H1 (cell line): ENCODE measurements at regions not wholly inside any gene's neighbourhood (a gene's known extent, or its start where the extent isn't known, plus 50 kb on each side); places are given as distances from the start of the nearest gene placed in this dataset.

Experiments used
- CTCF ChIA-PET: fragments of 300-600 bp; sonication (Branson Sonifier 250); formaldehyde crosslinking; loops from one replicate; lab custom pipeline; 2021; ENCODE audit not compliant: partially characterized antibody; lab: Charles Lee
- POLR2A ChIA-PET: fragments of 300-600 bp; sonication (Branson Sonifier 250); formaldehyde crosslinking; loops from one replicate; lab custom pipeline; 2021; ENCODE audit warnings: inconsistent platforms; ENCODE audit not compliant: partially characterized antibody; lab: Charles Lee
- DNase-seq, 2 experiments: peaks; one replicate each; pipeline versions ENCODE4 v3.0.0 to v3.0.0-alpha.2; 2010 to 2022; ENCODE audit warnings: low spot score in 2 of 2, low read depth in 1 of 2, mixed read lengths in 1 of 2
- FAIRE-seq: peaks from 2 replicates; lab custom pipeline; 2011; peaks lifted over from hg19 to GRCh38; lab: Jason Lieb, UNC
- H2AFZ ChIP-seq: 2 replicates; pipeline ENCODE4 v1.8.1; 2012; ENCODE audit warnings: low read length, inconsistent platforms
- H2AK5ac ChIP-seq: 2 replicates; pipeline ENCODE4 v1.6.1; 2013; ENCODE audit warnings: low read depth, low read length
- H2BK120ac ChIP-seq: replicated peaks from 2 replicates; pipeline ENCODE3; 2013; ENCODE audit warnings: low read depth, low read length, inconsistent platforms
- H2BK12ac ChIP-seq: 2 replicates; pipeline ENCODE4 v1.6.1; 2013; ENCODE audit warnings: low read depth, low read length
- H2BK15ac ChIP-seq: 2 replicates; pipeline ENCODE4 v1.6.1; 2013; ENCODE audit warnings: low read length
- H2BK20ac ChIP-seq: 2 replicates; pipeline ENCODE4 v1.6.1; 2013; ENCODE audit warnings: low read length
- H2BK5ac ChIP-seq: 2 replicates; pipeline ENCODE4 v1.6.1; 2013; ENCODE audit warnings: low read depth, low read length
- H3K14ac ChIP-seq: 2 replicates; pipeline ENCODE4 v1.6.1; 2013; ENCODE audit warnings: inconsistent platforms; ENCODE audit not compliant: insufficient read length
- H3K18ac ChIP-seq: 2 replicates; pipeline ENCODE4 v1.6.1; 2013; ENCODE audit warnings: low read length; ENCODE audit errors: extremely low read depth
- H3K23ac ChIP-seq: 2 replicates; pipeline ENCODE4 v1.6.1; 2013; ENCODE audit warnings: inconsistent platforms; ENCODE audit not compliant: insufficient read length
- H3K23me2 ChIP-seq: 2 replicates; pipeline ENCODE4 v1.6.1; 2013; ENCODE audit warnings: low read depth, low read length
- H3K27ac ChIP-seq: 2 replicates; pipeline ENCODE4 v1.6.1; 2011; ENCODE audit warnings: low read depth, low read length, inconsistent platforms
- H3K27me3 ChIP-seq, 4 experiments: replicated peaks in 1 of 4; 1 replicate in 1 of 4; 2 replicates in 3 of 4; pipeline versions ENCODE4 v1.6.1 to v1.8.1; 2011 to 2013; ENCODE audit warnings: low read length in 3 of 4, mild to moderate bottlenecking in 3 of 4, inconsistent platforms in 2 of 4, mixed read lengths in 2 of 4, moderate library complexity in 1 of 4; ENCODE audit not compliant: control insufficient read depth in 3 of 4, insufficient read depth in 3 of 4; ENCODE audit errors: extremely low read depth in 1 of 4
- H3K36me3 ChIP-seq, 4 experiments: 2 replicates each; pipeline versions ENCODE4 v1.6.1 to v1.8.1; 2011 to 2013; ENCODE audit warnings: mild to moderate bottlenecking in 4 of 4, low read length in 3 of 4, moderate library complexity in 2 of 4, control low read depth in 1 of 4, inconsistent platforms in 1 of 4; ENCODE audit not compliant: insufficient read depth in 4 of 4, control insufficient read depth in 2 of 4
- H3K4ac ChIP-seq: replicated peaks from 2 replicates; pipeline ENCODE3; 2013; ENCODE audit warnings: low read length, low read depth, mixed read lengths, inconsistent platforms; ENCODE audit not compliant: insufficient read length
- H3K4me1 ChIP-seq, 4 experiments: replicated peaks in 1 of 4; 1 replicate in 1 of 4; 2 replicates in 3 of 4; pipeline versions ENCODE4 v1.6.1 to v1.8.1; 2011 to 2013; ENCODE audit warnings: low read length in 3 of 4, inconsistent platforms in 2 of 4, mixed read lengths in 1 of 4; ENCODE audit not compliant: insufficient read depth in 4 of 4, control insufficient read depth in 3 of 4
- H3K4me2 ChIP-seq, 2 experiments: 2 replicates each; pipeline versions ENCODE4 v1.6.1 to v1.8.1; 2011 to 2013; ENCODE audit warnings: low read depth in 2 of 2, low read length in 2 of 2, control low read depth in 1 of 2, inconsistent platforms in 1 of 2, mild to moderate bottlenecking in 1 of 2; ENCODE audit not compliant: insufficient read depth in 1 of 2
- H3K4me3 ChIP-seq, 4 experiments: fragments of 200-600, 300-600 bp in 1 of 4; sonication (generic), shearing (Covaris generic), sonication (Bioruptor Twin) in 1 of 4; 2 replicates each; pipeline versions ENCODE4 v1.5.1 to v1.8.1; 2011 to 2016; ENCODE audit warnings: low read length in 4 of 4, low read depth in 3 of 4, control low read depth in 2 of 4, inconsistent platforms in 2 of 4, mild to moderate bottlenecking in 2 of 4, mixed read lengths in 1 of 4, moderate library complexity in 1 of 4; ENCODE audit not compliant: insufficient read depth in 2 of 4; ENCODE audit errors: extremely low read depth in 1 of 4
- H3K56ac ChIP-seq: replicated peaks from 2 replicates; pipeline ENCODE3; 2013; ENCODE audit warnings: low read depth, mild to moderate bottlenecking, mixed read lengths, low read length, inconsistent platforms; ENCODE audit not compliant: insufficient read length
- H3K79me1 ChIP-seq: 2 replicates; pipeline ENCODE4 v1.6.1; 2013; ENCODE audit warnings: low read depth, low read length, control low read depth
- H3K79me2 ChIP-seq, 2 experiments: 2 replicates each; pipeline versions ENCODE4 v1.6.1 to v1.8.1; 2012 to 2013; ENCODE audit warnings: low read length in 2 of 2, mild to moderate bottlenecking in 2 of 2, inconsistent platforms in 1 of 2; ENCODE audit not compliant: insufficient read depth in 2 of 2, control insufficient read depth in 1 of 2
- H3K9ac ChIP-seq, 4 experiments: replicated peaks in 1 of 4; 1 replicate in 1 of 4; 2 replicates in 3 of 4; pipeline versions ENCODE4 v1.6.1 to v1.8.1; 2011 to 2013; ENCODE audit warnings: low read depth in 3 of 4, low read length in 3 of 4, control low read depth in 2 of 4, mild to moderate bottlenecking in 2 of 4, moderate library complexity in 2 of 4, inconsistent platforms in 1 of 4; ENCODE audit errors: extremely low read depth in 1 of 4
- H3K9me3 ChIP-seq, 2 experiments: 2 replicates each; pipeline versions ENCODE4 v1.6.1 to v1.8.1; 2012 to 2013; ENCODE audit warnings: mild to moderate bottlenecking in 2 of 2, moderate library complexity in 2 of 2, control low read depth in 1 of 2, inconsistent platforms in 1 of 2, low read depth in 1 of 2, low read length in 1 of 2, mixed read lengths in 1 of 2; ENCODE audit not compliant: insufficient read depth in 2 of 2
- H4K20me1 ChIP-seq, 2 experiments: replicated peaks in 1 of 2; 2 replicates each; pipeline versions ENCODE3 to v1.8.1; 2011 to 2013; ENCODE audit warnings: inconsistent platforms in 2 of 2, low read length in 2 of 2, mild to moderate bottlenecking in 1 of 2; ENCODE audit not compliant: insufficient read depth in 2 of 2, control insufficient read depth in 1 of 2
- H4K5ac ChIP-seq: 2 replicates; pipeline ENCODE4 v1.6.1; 2013; ENCODE audit warnings: low read length, low read depth, mixed read lengths, inconsistent platforms; ENCODE audit not compliant: insufficient read length
- H4K8ac ChIP-seq: 2 replicates; pipeline ENCODE4 v1.8.0; 2013; ENCODE audit warnings: mild to moderate bottlenecking, moderate library complexity, low read length, inconsistent platforms; ENCODE audit not compliant: insufficient read depth; ENCODE audit errors: extremely low read depth
- H4K91ac ChIP-seq: replicated peaks from 2 replicates; pipeline ENCODE3; 2013; ENCODE audit warnings: low read length, mixed read lengths, inconsistent platforms; ENCODE audit not compliant: insufficient read length
- GTF2F1 ChIP-seq: IDR thresholded peaks from 2 replicates; pipeline ENCODE4 v1.6.1; 2012; ENCODE audit warnings: low read depth, low read length, improper control_type of control experiment, borderline replicate concordance
- KDM1A ChIP-seq: fragments of 200-600, 300-600 bp; sonication (generic); IDR thresholded peaks from 2 replicates; pipeline ENCODE4 v1.7.1; 2016; ENCODE audit warnings: mild to moderate bottlenecking, low read length, borderline replicate concordance
- KDM4A ChIP-seq: IDR thresholded peaks from one replicate; pipeline ENCODE4 v1.7.1; 2012; ENCODE audit warnings: low read depth, mild to moderate bottlenecking, moderate library complexity, low read length, inconsistent platforms; ENCODE audit not compliant: severe bottlenecking
- NANOG ChIP-seq: IDR thresholded peaks from 2 replicates; pipeline ENCODE4 v1.6.1; 2011; ENCODE audit warnings: low read length, low read depth, mild to moderate bottlenecking, inconsistent platforms; ENCODE audit not compliant: insufficient read depth, poor library complexity, severe bottlenecking
- POLR2AphosphoS5 ChIP-seq: IDR thresholded peaks from 2 replicates; pipeline ENCODE4 v1.6.1; 2011; ENCODE audit warnings: low read depth, low read length
- SIX5 ChIP-seq: IDR thresholded peaks from 2 replicates; pipeline ENCODE4 v1.6.1; 2011; ENCODE audit warnings: mild to moderate bottlenecking, low read depth, low read length
- TEAD4 ChIP-seq: IDR thresholded peaks from 2 replicates; pipeline ENCODE4 v1.6.1; 2012; ENCODE audit warnings: low read depth, low read length, inconsistent platforms, mixed read lengths
- YY1 ChIP-seq: IDR thresholded peaks from 2 replicates; pipeline ENCODE4 v1.6.1; 2011; ENCODE audit warnings: low read depth, mild to moderate bottlenecking, low read length
- WGBS, 2 experiments: shearing (Covaris generic) in 1 of 2; methylation state at CpG; one replicate each; pipeline versions ENCODE4 v1.1.6 to v1.1.7; 2013 to 2015; ENCODE audit warnings: low lambda C conversion rate in 2 of 2, mixed read lengths in 2 of 2, inconsistent platforms in 1 of 2, low coverage in 1 of 2, missing lambda C conversion rate in 1 of 2; ENCODE audit not compliant: insufficient replicate concordance in 2 of 2, insufficient coverage in 1 of 2, insufficient read length in 1 of 2; ENCODE audit errors: extremely low coverage in 1 of 2, missing lambda C conversion rate in 1 of 2; 5-methylcytosine and 5-hydroxymethylcytosine counted together
- TF ChIP-seq, protein P1 (sequence below): IDR thresholded peaks from 2 replicates; pipeline ENCODE4 v1.6.1; 2012; ENCODE audit warnings: low read length, inconsistent platforms

DNA sequence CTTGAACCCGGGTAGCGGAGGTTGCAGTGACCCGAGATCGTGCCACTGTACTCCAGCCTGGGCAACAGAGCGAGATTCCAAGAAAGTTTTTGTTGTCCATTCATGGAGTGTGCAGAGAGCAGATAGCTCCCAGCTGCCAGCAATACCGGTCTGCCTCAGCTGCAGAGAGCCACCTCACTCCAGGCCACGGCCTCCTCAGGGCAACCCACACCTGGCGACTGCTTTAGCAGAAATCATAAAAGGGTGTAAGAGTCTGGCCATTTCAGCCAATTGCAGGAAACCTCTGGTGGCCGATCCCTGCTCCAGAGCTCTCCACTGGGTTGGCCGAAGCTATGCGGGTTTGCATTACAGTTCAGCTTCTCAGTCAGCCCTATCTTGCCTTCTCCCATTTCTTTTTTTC lies 227.4 kb upstream of the BCOR start:
- Histone ChIP-seq H4K5ac (no peak overlapping the region), H2AK5ac (no peak overlapping the region), H3K23me2 (no peaks in the 10 kb centered on the region), H3K9me3 (no peaks in the 10 kb centered on the region), H2BK12ac (no peak overlapping the region), H3K79me2 (no peaks in the 10 kb centered on the region), H3K9ac (no peak overlapping the region), H3K27me3 (no peaks in the 10 kb centered on the region), H3K4me3 (no peak overlapping the region), H3K4ac (no peak overlapping the region), H4K20me1 (no peaks in the 10 kb centered on the region), H3K36me3 (no peaks in the 10 kb centered on the region), H2BK15ac (no peak overlapping the region), H3K18ac (no peak overlapping the region), H4K91ac (no peak overlapping the region), H3K27ac (no peak overlapping the region), H3K4me1 (peaks cover 0 to 4% (median under 1%) of the 10 kb centered on the region in 4 experiments; a peak in 1 of 7 replicates), H3K56ac (no peak overlapping the region), H2AFZ (no peak overlapping the region), H4K8ac (no peak overlapping the region), H3K79me1 (no peaks in the 10 kb centered on the region), H3K14ac (no peak overlapping the region), H2BK120ac (no peak overlapping the region), H2BK20ac (no peak overlapping the region), H3K4me2 (no peak overlapping the region), H2BK5ac (no peak overlapping the region), H3K23ac (no peak overlapping the region)
- TF ChIP-seq SIX5, result no peak
- TF ChIP-seq TEAD4, result no peak
- no peak for TF ChIP-seq YY1
- no peak for TF ChIP-seq NANOG
- TF ChIP-seq GTF2F1, result no peak
- TF ChIP-seq, protein P1, sequence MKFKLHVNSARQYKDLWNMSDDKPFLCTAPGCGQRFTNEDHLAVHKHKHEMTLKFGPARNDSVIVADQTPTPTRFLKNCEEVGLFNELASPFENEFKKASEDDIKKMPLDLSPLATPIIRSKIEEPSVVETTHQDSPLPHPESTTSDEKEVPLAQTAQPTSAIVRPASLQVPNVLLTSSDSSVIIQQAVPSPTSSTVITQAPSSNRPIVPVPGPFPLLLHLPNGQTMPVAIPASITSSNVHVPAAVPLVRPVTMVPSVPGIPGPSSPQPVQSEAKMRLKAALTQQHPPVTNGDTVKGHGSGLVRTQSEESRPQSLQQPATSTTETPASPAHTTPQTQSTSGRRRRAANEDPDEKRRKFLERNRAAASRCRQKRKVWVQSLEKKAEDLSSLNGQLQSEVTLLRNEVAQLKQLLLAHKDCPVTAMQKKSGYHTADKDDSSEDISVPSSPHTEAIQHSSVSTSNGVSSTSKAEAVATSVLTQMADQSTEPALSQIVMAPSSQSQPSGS, result no peak
- TF ChIP-seq POLR2AphosphoS5, result no peak
- TF ChIP-seq KDM1A, result no peak
- TF ChIP-seq KDM4A, result no peak
- FAIRE-seq (no peak), DNase-seq (no peak)
- ChIA-PET CTCF (no interaction called here), POLR2A (no interaction called here)
- WGBS, 2 experiments, result 92% methylated on average over 6 of the region's 11 CpGs; no CpG with 5 or more reads in 1 of the 2 experiments
